Astrocyte (in vitro differentiated cells and primary cell): ENCODE measurements at regions not wholly inside any gene's neighbourhood (a gene's known extent, or its start where the extent isn't known, plus 50 kb on each side); places are given as distances from the start of the nearest gene placed in this dataset.

Experiments used
- DNase-seq: peaks from one replicate; pipeline ENCODE4 v3.0.0-alpha.2; 2010; ENCODE audit warnings: low read depth
- FAIRE-seq: peaks from 2 replicates; lab custom pipeline; 2011; peaks lifted over from hg19 to GRCh38; lab: Jason Lieb, UNC
- H2AFZ ChIP-seq: 2 replicates; pipeline ENCODE4 v1.6.0; 2012; ENCODE audit warnings: low read depth, low read length, inconsistent platforms
- H3K27ac ChIP-seq: 2 replicates; pipeline ENCODE4 v1.5.1; 2011; ENCODE audit warnings: low read depth, low read length, inconsistent platforms
- H3K27me3 ChIP-seq: 2 replicates; pipeline ENCODE4 v1.6.0; 2011; ENCODE audit warnings: low read length, inconsistent platforms; ENCODE audit not compliant: insufficient read depth
- H3K36me3 ChIP-seq: 2 replicates; pipeline ENCODE4 v1.5.1; 2011; ENCODE audit warnings: low read length, inconsistent platforms; ENCODE audit not compliant: insufficient read depth
- H3K4me1 ChIP-seq: 2 replicates; pipeline ENCODE4 v1.5.1; 2011; ENCODE audit warnings: low read length, inconsistent platforms; ENCODE audit not compliant: insufficient read depth
- H3K4me2 ChIP-seq: 2 replicates; pipeline ENCODE4 v1.6.0; 2012; ENCODE audit warnings: low read length, inconsistent platforms
- H3K4me3 ChIP-seq: 2 replicates; pipeline ENCODE4 v1.5.1; 2011; ENCODE audit warnings: low read depth, mild to moderate bottlenecking, low read length, inconsistent platforms; ENCODE audit not compliant: insufficient read depth
- H3K79me2 ChIP-seq: 2 replicates; pipeline ENCODE4 v1.6.0; 2012; ENCODE audit warnings: mild to moderate bottlenecking, low read length, inconsistent platforms; ENCODE audit not compliant: insufficient read depth
- H3K9ac ChIP-seq: 2 replicates; pipeline ENCODE4 v1.6.0; 2012; ENCODE audit warnings: mild to moderate bottlenecking, low read length, inconsistent platforms
- H3K9me3 ChIP-seq: 2 replicates; pipeline ENCODE4 v1.5.1; 2012; ENCODE audit warnings: low read depth, mild to moderate bottlenecking, low read length, inconsistent platforms; ENCODE audit not compliant: insufficient read depth
- H4K20me1 ChIP-seq: 2 replicates; pipeline ENCODE4 v1.6.0; 2012; ENCODE audit warnings: low read length, inconsistent platforms; ENCODE audit not compliant: insufficient read depth
- H3K27ac Mint-ChIP-seq: one replicate; pipeline ENCODE4 v1.8.0; 2021; ENCODE audit warnings: mild to moderate bottlenecking, mixed read lengths; ENCODE audit not compliant: unreplicated experiment
- H3K27me3 Mint-ChIP-seq: one replicate; pipeline ENCODE4 v1.8.0; 2021; ENCODE audit warnings: low read depth, mixed read lengths; ENCODE audit not compliant: unreplicated experiment
- H3K36me3 Mint-ChIP-seq: one replicate; pipeline ENCODE4 v1.8.0; 2021; ENCODE audit warnings: low read depth, mixed read lengths; ENCODE audit not compliant: unreplicated experiment
- H3K4me1 Mint-ChIP-seq: one replicate; pipeline ENCODE4 v1.8.0; 2021; ENCODE audit warnings: low read depth, mixed read lengths; ENCODE audit not compliant: unreplicated experiment
- H3K4me3 Mint-ChIP-seq: one replicate; pipeline ENCODE4 v1.8.0; 2021; ENCODE audit warnings: mild to moderate bottlenecking, moderate library complexity, mixed read lengths; ENCODE audit not compliant: unreplicated experiment
- H3K9me3 Mint-ChIP-seq: one replicate; pipeline ENCODE4 v1.8.0; 2021; ENCODE audit warnings: mild to moderate bottlenecking, mixed read lengths; ENCODE audit not compliant: unreplicated experiment
- EZH2 ChIP-seq: IDR thresholded peaks from 2 replicates; pipeline ENCODE4 v1.6.1; 2012; ENCODE audit warnings: mild to moderate bottlenecking, low read length, inconsistent platforms; ENCODE audit not compliant: insufficient read depth
- TF ChIP-seq, protein P1 (sequence below): IDR thresholded peaks from 2 replicates; pipeline ENCODE4 v1.5.1; 2011; ENCODE audit warnings: low read depth, mild to moderate bottlenecking, inconsistent platforms, low read length, moderate library complexity; ENCODE audit not compliant: insufficient read depth

DNA sequence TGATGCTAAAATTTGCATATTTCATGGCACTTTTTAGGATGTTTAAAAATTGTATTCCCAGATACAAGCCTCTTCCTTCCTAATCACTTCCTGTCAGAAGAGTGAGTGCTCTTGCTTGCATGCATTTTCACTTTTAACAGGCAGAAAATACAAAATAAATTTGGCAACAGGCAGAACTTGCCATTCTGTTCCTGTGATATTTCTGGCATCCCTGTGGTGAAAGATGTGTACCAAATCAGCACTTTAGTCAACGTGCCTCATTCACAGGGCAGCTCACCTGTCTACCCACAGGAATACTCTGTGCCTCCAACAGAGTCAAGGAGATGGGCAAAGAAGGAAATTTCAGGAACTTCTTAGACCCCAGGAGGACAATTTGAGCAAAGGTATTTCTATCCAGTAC is 360.9 kb downstream of the AKAIN1 start:
- DNase-seq (no peak), FAIRE-seq (no peak)
- Mint-ChIP-seq H3K9me3 (no peaks in the 10 kb centered on the region), H3K4me1 (peaks cover 3% of the 10 kb centered on the region), H3K36me3 (no peaks in the 10 kb centered on the region), H3K4me3 (no peak overlapping the region), H3K27me3 (no peaks in the 10 kb centered on the region), H3K27ac (no peak overlapping the region)
- H3K4me2 ChIP-seq: no peak overlapping the region
- no peaks in the 10 kb centered on the region for H4K20me1 ChIP-seq
- H3K4me3 ChIP-seq: no peak overlapping the region
- H3K79me2 ChIP-seq: no peaks in the 10 kb centered on the region
- no peak overlapping the region for H3K27ac ChIP-seq
- no peaks in the 10 kb centered on the region for H3K36me3 ChIP-seq
- H3K9ac ChIP-seq: no peak overlapping the region
- no peak overlapping the region for H2AFZ ChIP-seq
- no peaks in the 10 kb centered on the region for H3K4me1 ChIP-seq
- no peaks in the 10 kb centered on the region for H3K27me3 ChIP-seq
- TF ChIP-seq, protein P1, sequence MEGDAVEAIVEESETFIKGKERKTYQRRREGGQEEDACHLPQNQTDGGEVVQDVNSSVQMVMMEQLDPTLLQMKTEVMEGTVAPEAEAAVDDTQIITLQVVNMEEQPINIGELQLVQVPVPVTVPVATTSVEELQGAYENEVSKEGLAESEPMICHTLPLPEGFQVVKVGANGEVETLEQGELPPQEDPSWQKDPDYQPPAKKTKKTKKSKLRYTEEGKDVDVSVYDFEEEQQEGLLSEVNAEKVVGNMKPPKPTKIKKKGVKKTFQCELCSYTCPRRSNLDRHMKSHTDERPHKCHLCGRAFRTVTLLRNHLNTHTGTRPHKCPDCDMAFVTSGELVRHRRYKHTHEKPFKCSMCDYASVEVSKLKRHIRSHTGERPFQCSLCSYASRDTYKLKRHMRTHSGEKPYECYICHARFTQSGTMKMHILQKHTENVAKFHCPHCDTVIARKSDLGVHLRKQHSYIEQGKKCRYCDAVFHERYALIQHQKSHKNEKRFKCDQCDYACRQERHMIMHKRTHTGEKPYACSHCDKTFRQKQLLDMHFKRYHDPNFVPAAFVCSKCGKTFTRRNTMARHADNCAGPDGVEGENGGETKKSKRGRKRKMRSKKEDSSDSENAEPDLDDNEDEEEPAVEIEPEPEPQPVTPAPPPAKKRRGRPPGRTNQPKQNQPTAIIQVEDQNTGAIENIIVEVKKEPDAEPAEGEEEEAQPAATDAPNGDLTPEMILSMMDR: no peak
- no peak for TF ChIP-seq EZH2
- H3K9me3 ChIP-seq: no peaks in the 10 kb centered on the region

GRCh38 chr18:4831791-4832375 is 365.2 kb downstream of the AKAIN1 start:
- Mint-ChIP-seq H3K4me3 (no peak overlapping the region), H3K27ac (no peak overlapping the region), H3K36me3 (no peaks in the 10 kb centered on the region), H3K4me1 (peaks cover 3% of the 10 kb centered on the region), H3K27me3 (no peaks in the 10 kb centered on the region), H3K9me3 (no peaks in the 10 kb centered on the region)
- DNase-seq (no peak), FAIRE-seq (no peak)
- Histone ChIP-seq H3K9me3 (no peaks in the 10 kb centered on the region), H3K9ac (no peak overlapping the region), H3K79me2 (no peaks in the 10 kb centered on the region), H3K4me3 (no peak overlapping the region), H3K27ac (no peak overlapping the region), H3K36me3 (no peaks in the 10 kb centered on the region), H3K4me2 (no peak overlapping the region), H3K4me1 (no peaks in the 10 kb centered on the region), H3K27me3 (no peaks in the 10 kb centered on the region), H4K20me1 (no peaks in the 10 kb centered on the region), H2AFZ (no peak overlapping the region)
- TF ChIP-seq EZH2: no peak
- TF ChIP-seq, protein P1: no peak

DNA sequence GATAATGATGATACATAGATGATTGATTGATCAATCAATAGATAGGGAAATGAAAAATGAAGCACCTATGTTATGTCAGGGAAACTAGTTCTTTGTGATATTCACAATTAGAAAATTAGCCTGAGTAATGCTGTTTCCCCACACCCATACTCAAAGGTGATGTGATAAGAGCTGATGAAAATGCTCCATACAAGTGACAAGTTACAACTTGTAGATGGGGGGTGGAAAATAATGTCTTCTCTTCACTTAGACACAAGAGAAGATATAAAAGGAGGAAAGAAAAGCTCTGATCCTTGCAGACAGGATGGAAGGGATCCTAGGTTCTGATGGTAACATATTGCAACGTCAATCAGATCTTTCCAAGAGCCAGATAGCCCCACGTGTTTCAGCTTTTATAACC is 365.9 kb downstream of the AKAIN1 start:
- H3K27me3 Mint-ChIP-seq: no peaks in the 10 kb centered on the region
- FAIRE-seq: no peak
- no peak overlapping the region for H3K27ac ChIP-seq
- no peak overlapping the region for H3K4me3 Mint-ChIP-seq
- no peak overlapping the region for H3K27ac Mint-ChIP-seq
- no peaks in the 10 kb centered on the region for H3K4me1 ChIP-seq
- H3K9me3 ChIP-seq: no peaks in the 10 kb centered on the region
- no peaks in the 10 kb centered on the region for H3K9me3 Mint-ChIP-seq
- DNase-seq: no peak
- H3K27me3 ChIP-seq: no peaks in the 10 kb centered on the region
- H3K4me3 ChIP-seq: no peak overlapping the region
- H2AFZ ChIP-seq: no peak overlapping the region
- H3K9ac ChIP-seq: no peak overlapping the region
- TF ChIP-seq EZH2: no peak
- TF ChIP-seq, protein P1: no peak
- H4K20me1 ChIP-seq: no peaks in the 10 kb centered on the region
- H3K36me3 Mint-ChIP-seq: no peaks in the 10 kb centered on the region
- H3K36me3 ChIP-seq: no peaks in the 10 kb centered on the region
- H3K79me2 ChIP-seq: no peaks in the 10 kb centered on the region
- H3K4me2 ChIP-seq: no peak overlapping the region
- peaks cover 3% of the 10 kb centered on the region for H3K4me1 Mint-ChIP-seq
